ENCODE measurements at regions not wholly inside any gene's neighbourhood (a gene's known extent, or its start where the extent isn't known, plus 50 kb on each side); places are given as distances from the start of the nearest gene placed in this dataset.
"Not testable (repeated sequence)": the region's sequence is repeated elsewhere in the genome, so short reads cannot be mapped to it uniquely, and the experiment has no call there.

GRCh38 chr2:19098467-19099160 lies 259.8 kb downstream of the OSR1 start:
- DNase-seq = no peak

GRCh38 chr2:19089476-19089875 lies 268.9 kb downstream of the OSR1 start:
- not testable (repeated sequence) for DNase-seq

DNA sequence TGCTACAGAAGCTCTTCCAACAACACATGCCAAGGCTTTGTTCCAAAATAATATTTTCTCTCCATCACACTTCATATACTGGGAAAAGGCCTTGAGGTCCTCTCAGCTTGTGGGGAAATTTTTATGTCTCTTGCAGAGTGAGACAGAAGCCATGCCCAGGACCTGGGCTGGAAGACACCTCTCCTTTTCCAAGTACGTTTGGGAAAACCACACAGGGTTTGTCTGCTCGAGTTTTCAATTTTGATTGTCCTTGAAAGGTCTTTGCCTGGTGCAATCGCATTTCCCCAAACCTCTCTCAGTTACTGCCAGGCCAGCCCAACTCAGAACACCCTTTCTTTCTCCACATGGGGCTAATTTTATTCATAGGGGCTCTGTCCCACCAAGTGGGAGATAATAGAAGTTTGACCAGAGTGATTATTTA lies 272.2 kb downstream of the OSR1 start:
- DNase-seq = no peak

DNA sequence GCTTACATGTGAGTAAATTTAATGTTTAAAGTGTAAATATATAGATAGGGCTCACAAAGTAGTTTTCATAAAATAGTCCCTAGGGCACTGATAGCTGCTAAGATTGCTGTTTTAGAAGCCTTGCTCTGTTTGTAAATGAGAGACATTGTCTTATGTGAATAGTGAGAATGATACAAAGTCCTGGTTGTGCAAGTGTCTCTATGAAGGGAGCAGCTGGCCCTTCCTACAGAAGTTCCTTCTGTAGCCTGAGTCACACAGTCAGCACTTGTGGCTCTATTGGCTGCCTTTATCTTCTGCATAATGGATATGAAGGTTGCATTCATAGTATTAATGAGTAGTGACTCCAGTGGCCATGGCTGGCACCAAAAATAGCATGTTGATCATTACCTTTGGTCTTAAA lies 279.7 kb downstream of the OSR1 start:
- no peak for DNase-seq

GRCh38 chr2:19073522-19073921 lies 284.9 kb downstream of the OSR1 start:
- no peak for DNase-seq

- DNase-seq = no peak
Observed at GRCh38 chr2:19072161-19072560, 286.3 kb downstream of the OSR1 start.

- no peak for DNase-seq
Observed at GRCh38 chr2:19070886-19071285, 287.5 kb downstream of the OSR1 start.

GRCh38 chr2:19068206-19068605 lies 290.2 kb downstream of the OSR1 start:
- DNase-seq = no peak

GRCh38 chr2:19062370-19062769 lies 296.1 kb downstream of the OSR1 start:
- no peak for DNase-seq

- no peak for DNase-seq
Observed at GRCh38 chr2:19059076-19059475, 299.3 kb downstream of the OSR1 start.

GRCh38 chr2:19051203-19051831 lies 307.1 kb downstream of the OSR1 start:
- no peak for DNase-seq

- DNase-seq = no peak
Observed at GRCh38 chr2:19050354-19050753, 308.1 kb downstream of the OSR1 start.

DNA sequence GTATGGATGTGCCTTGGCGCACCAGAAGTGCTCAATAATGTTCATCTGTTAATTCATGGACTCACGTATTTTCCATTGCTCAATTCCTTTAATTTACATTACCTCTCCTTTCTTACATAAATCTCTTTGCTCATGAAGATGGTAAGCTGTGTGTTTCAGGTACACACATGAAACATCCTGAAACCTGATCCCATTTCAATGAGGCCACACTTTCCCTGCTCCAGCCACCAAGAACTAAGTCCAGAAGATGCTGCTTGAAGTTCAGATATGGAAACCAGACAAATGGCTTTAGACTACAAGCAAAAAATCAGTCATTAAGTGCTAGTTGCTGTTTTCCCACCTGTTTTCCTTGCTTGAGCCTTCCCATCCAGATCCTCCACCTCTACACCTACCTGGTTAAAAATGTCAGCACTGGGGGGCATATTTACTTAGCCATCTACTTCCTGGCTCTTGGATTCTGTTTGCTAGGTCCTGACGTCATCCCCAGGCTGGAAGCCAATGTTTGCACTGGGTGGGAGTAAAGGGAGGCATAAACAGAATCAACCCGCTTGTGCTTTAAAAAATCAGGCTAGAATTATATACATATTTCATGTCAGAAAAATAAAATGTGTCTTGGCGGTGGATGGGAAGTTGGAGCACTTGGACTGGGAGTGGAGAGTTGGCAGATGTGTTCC lies 309.7 kb downstream of the OSR1 start:
- no peak for DNase-seq

DNA sequence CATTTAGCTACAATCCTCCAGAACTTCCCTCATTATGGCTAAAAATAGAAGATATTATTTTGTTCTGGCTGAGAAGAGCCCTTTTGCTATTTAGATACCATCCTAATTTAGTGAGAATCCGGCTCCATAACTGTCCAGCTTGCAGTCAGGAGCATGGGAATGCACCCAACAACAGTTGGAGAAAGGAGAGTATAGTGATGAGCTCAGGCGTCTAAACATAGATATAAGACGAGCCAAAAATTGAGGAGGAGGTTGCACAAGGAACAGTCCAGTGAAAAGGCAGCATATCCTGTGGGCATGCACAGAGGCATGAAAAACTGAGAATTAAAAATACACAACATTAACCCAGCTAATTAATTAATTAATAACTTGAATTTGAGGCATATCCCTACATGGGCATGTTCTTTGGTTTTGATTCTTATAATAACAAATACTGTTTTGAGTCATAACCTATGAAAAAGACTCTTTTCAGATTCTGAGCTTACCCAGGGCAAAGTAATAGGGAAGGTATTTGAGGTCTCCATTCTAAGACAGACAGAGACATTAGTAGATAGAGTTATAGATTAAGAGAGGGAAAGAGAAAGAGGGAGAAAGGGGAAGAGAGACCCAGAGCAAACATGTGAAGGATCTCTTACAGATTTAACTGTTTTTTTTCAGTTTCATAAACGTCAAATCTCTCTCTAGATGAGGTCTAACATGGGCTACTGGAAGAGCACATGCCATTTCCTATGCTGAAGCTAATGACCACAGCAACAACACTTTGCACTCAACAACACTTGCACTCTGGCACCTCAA lies 311.2 kb downstream of the OSR1 start:
- no peak for DNase-seq

- DNase-seq = no peak
Observed at GRCh38 chr2:19045151-19045550, 313.3 kb downstream of the OSR1 start.

GRCh38 chr2:19043893-19044292 lies 314.5 kb downstream of the OSR1 start:
- no peak for DNase-seq

- no peak for DNase-seq
Observed at GRCh38 chr2:19041434-19042041, 316.9 kb downstream of the OSR1 start.

GRCh38 chr2:19038071-19039015 lies 320.1 kb downstream of the OSR1 start:
- DNase-seq = no peak

GRCh38 chr2:19036091-19036490 lies 322.3 kb downstream of the OSR1 start:
- no peak for DNase-seq

DNA sequence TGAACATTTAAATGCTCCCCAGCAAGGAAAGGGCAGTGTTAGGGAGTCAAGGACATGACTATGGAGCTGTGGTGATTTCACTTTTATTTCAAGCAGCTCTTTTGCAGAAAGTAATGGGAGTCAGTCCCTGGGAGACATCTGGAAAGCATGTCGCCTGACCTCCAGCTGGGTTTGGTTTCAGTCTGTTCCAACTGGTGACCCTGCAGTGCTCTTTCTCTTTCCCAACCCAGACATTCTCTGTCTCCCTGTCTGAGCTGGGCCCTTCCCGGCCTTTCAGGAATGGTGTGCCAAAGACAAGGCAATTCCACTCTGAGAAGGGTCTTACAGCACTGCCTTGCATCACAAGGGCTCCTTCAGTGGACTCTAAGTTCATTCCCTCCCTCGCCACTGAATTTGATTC lies 323.2 kb downstream of the OSR1 start:
- DNase-seq = no peak

GRCh38 chr2:19033240-19033639 lies 325.2 kb downstream of the OSR1 start:
- no peak for DNase-seq

GRCh38 chr2:19031642-19032041 lies 326.8 kb downstream of the OSR1 start:
- DNase-seq = no peak

All from T-helper 9 cell (primary cell).